ENCODE measurements at regions not wholly inside any gene's neighbourhood (a gene's known extent, or its start where the extent isn't known, plus 50 kb on each side); places are given as distances from the start of the nearest gene placed in this dataset.

- FAIRE-seq (no peak), DNase-seq (ENCODE audit: low read depth) (no peak)
- peaks cover 7% of the 10 kb centered on the region for H3K27me3 ChIP-seq (ENCODE audit: control insufficient read depth, insufficient read depth, low read length)
- no peak for TF ChIP-seq CTCF (IDR thresholded peaks at IDR 0.05; ENCODE audit: insufficient read depth, low read length, severe bottlenecking)
- H3K36me3 ChIP-seq (ENCODE audit: control insufficient read depth, insufficient read depth, low read length): no peaks in the 10 kb centered on the region
- no peak overlapping the region for H3K4me3 ChIP-seq (ENCODE audit: low read depth, low read length)
Measured at GRCh38 chr17:77782611-77783010, 175.9 kb upstream of the TNRC6C start.

GRCh38 chr17:77783991-77784820, 174.3 kb upstream of the TNRC6C start:
- peaks cover 6% of the 10 kb centered on the region for H3K27me3 ChIP-seq (ENCODE audit: control insufficient read depth, insufficient read depth, low read length)
- H3K4me3 ChIP-seq (ENCODE audit: low read depth, low read length): no peak overlapping the region
- TF ChIP-seq CTCF (IDR thresholded peaks at IDR 0.05; ENCODE audit: insufficient read depth, low read length, severe bottlenecking): no peak
- DNase-seq (ENCODE audit: low read depth): no peak
- H3K36me3 ChIP-seq (ENCODE audit: control insufficient read depth, insufficient read depth, low read length): no peaks in the 10 kb centered on the region
- FAIRE-seq: no peak

DNA sequence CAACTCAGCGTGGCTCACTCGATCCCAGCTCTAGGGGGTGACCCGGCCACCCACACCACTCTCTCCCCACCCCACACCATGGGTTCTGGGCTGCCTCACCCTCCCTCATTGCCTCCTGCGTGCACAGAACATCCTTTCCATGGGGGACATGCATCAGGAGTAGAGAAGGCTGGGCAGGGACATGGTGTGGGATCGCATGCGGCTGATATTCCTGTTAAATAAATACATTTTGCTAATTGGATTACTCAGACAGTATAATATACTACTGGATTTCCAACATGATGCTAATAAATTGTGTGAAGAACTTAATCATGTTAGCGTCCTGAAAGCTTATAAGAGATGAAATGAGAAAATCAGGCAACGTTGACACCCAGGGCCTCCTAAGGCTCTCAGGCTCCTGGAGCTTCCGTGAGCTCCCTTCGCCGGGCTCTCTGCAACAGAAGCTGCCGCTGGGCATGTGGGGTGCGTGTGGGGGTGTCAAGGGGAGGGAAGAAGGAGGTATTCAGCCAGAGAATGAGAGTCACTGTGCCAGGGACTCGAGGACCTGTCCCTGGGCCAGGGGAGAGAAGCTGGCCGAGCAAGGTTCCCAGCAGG, 173.1 kb upstream of the TNRC6C start:
- no peaks in the 10 kb centered on the region for H3K27me3 ChIP-seq (ENCODE audit: control insufficient read depth, insufficient read depth, low read length)
- DNase-seq (ENCODE audit: low read depth) (no peak), FAIRE-seq (no peak)
- no peak overlapping the region for H3K4me3 ChIP-seq (ENCODE audit: low read depth, low read length)
- no peak for TF ChIP-seq CTCF (IDR thresholded peaks at IDR 0.05; ENCODE audit: insufficient read depth, low read length, severe bottlenecking)
- no peaks in the 10 kb centered on the region for H3K36me3 ChIP-seq (ENCODE audit: control insufficient read depth, insufficient read depth, low read length)

DNA sequence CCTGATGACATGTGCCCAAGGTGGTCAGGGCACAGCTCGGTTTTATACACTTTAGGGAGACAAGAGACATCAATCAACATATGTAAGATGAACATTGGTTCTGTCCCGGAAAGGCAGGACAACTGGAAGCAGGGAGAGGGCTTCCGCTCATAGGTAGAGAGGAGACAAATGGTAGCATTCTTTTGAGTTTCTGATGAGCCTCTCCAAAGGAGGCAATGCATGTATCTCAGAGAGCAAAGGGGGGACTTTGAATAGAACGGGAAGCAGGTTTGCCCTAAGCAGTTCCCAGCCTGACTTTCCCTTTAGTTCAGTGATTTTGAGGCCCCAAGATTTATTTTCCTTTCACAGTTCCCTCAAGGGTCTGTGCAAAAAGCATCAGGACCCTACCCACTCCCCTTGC, 172.4 kb upstream of the TNRC6C start:
- FAIRE-seq (peak; percentile 73), DNase-seq (ENCODE audit: low read depth) (no peak)
- Histone ChIP-seq H3K4me3 (ENCODE audit: low read depth, low read length) (no peak overlapping the region), H3K27me3 (ENCODE audit: control insufficient read depth, insufficient read depth, low read length) (no peaks in the 10 kb centered on the region), H3K36me3 (ENCODE audit: control insufficient read depth, insufficient read depth, low read length) (no peaks in the 10 kb centered on the region)
- no peak for TF ChIP-seq CTCF (IDR thresholded peaks at IDR 0.05; ENCODE audit: insufficient read depth, low read length, severe bottlenecking)

DNA sequence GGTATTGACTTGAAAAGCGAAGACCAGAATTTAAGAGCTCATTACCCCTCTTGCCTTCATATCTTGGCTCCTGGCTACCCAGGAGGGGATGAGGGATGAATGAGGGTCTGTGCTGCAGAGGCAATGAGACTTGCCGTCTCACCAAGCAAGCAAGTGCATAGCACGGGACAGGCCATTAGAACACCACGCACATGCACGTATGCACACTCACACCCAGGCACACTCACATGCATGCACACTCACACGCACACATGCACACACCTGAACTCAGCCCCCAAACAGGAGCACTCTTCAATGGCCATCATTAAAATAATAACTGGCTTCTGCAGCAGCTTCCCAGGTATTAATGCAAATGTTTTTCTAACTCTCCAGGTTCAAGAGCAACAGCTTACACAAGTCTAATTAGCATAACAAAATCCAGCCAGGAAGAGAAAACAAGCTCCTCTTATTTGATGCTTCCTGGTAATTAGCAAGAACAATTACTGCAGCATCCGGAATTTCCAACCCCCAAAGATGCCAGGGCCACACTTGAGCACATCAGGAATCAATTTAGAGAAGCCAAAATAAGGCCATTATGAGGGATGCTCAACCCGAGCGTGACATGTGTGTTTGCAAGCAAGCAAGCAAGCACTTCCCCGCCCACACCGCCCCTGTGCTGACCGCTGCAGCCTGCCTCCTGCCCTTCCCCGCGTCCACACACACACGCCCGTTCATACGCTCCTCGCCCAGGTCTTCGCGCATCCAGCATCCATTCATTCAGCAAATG, 171.6 kb upstream of the TNRC6C start:
- no peak for FAIRE-seq
- DNase-seq (ENCODE audit: low read depth): no peak
- no peak overlapping the region for H3K4me3 ChIP-seq (ENCODE audit: low read depth, low read length)
- H3K27me3 ChIP-seq (ENCODE audit: control insufficient read depth, insufficient read depth, low read length): no peaks in the 10 kb centered on the region
- H3K36me3 ChIP-seq (ENCODE audit: control insufficient read depth, insufficient read depth, low read length): no peaks in the 10 kb centered on the region
- TF ChIP-seq CTCF (IDR thresholded peaks at IDR 0.05; ENCODE audit: insufficient read depth, low read length, severe bottlenecking): no peak

Data from bronchial epithelial cell (primary cell).